Liver (tissue), 3 donors: ENCODE measurements at regions not wholly inside any gene's neighbourhood (a gene's known extent, or its start where the extent isn't known, plus 50 kb on each side); places are given as distances from the start of the nearest gene placed in this dataset.

ENCODE experiments used
- CTCF ChIP-seq: fragments of 150-350 bp; IDR thresholded peaks from 2 replicates; pipeline ENCODE4 v1.5.1; 2017; ENCODE audit warnings: improper control_type of control experiment, low read depth, low read length; ENCODE audit not compliant: missing input control
- TAF1 ChIP-seq: conservative IDR thresholded peaks from 2 replicates; pipeline ENCODE4 v1.6.1; 2016; ENCODE audit warnings: antibody characterized with exemption, mild to moderate bottlenecking
- donor health status: healthy.
- donor health status: healthy.

GRCh38 chr17:56028837-56029236 lies 124.4 kb upstream of the ANKFN1 start:
- TF ChIP-seq CTCF = no peak
- TF ChIP-seq TAF1 = no peak
